ENCODE measurements at regions not wholly inside any gene's neighbourhood (a gene's known extent, or its start where the extent isn't known, plus 50 kb on each side); places are given as distances from the start of the nearest gene placed in this dataset.

DNA sequence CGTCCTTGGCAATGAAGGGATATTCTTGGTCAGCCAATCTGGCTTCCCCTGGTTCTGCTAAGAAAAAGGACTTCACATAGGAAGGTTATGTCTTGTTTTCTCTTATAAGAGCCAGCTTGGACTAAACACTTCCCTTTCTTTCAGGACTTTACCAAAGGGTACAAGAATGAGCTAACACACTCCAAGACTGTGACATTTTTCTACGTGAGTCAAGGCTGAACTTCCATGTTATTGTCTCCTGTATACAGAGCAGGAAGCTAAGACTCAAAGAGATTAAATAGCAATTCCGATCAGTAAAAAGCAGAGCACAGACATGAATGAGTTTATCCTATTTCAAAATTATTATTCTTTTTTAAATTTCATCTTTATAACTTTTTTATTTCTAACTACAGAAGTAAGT lies 63.3 kb upstream of the STT3B start:
- Histone ChIP-seq H2BK15ac (ENCODE audit: low read depth, low read length) (no peak overlapping the region), H4K8ac (replicated peaks; ENCODE audit: insufficient read length, low read depth, low read length) (no peak overlapping the region), H2BK120ac (ENCODE audit: low read depth, low read length, poor library complexity, severe bottlenecking) (no peak overlapping the region), H3K79me1 (ENCODE audit: insufficient read depth, low read depth, low read length, poor library complexity, severe bottlenecking) (no peaks in the 10 kb centered on the region), H3K56ac (ENCODE audit: insufficient read length, low read depth, low read length) (no peak overlapping the region), H3K23ac (ENCODE audit: insufficient read length, low read depth, low read length) (no peak overlapping the region), H2BK20ac (ENCODE audit: low read depth, low read length, poor library complexity, severe bottlenecking) (no peak overlapping the region), H3K18ac (ENCODE audit: insufficient read length, low read depth, low read length) (no peak overlapping the region), H3K4me2 (ENCODE audit: insufficient read depth, insufficient read length, low read length) (no peak overlapping the region), H2BK5ac (ENCODE audit: insufficient read length, low read length) (no peak overlapping the region), H2AK5ac (ENCODE audit: insufficient read length, low read length) (no peak overlapping the region), H3K23me2 (ENCODE audit: insufficient read length, low read depth, low read length, poor library complexity, severe bottlenecking) (no peaks in the 10 kb centered on the region), H3K27ac (ENCODE audit: insufficient read length, low read depth, low read length) (no peak overlapping the region), H3K9me3 (ENCODE audit: control insufficient read depth, low read depth, low read length) (no peaks in the 10 kb centered on the region), H3K79me2 (ENCODE audit: insufficient read depth, low read length) (no peaks in the 10 kb centered on the region), H3K4ac (ENCODE audit: low read depth, low read length) (no peak overlapping the region), H2BK12ac (ENCODE audit: insufficient read length, low read depth, low read length) (no peak overlapping the region), H2AFZ (ENCODE audit: low read length) (no peak overlapping the region), H3K4me1 (ENCODE audit: insufficient read depth, low read length) (no peaks in the 10 kb centered on the region; the same call in 1 of the 2 replicates), H4K20me1 (ENCODE audit: control insufficient read depth, insufficient read depth, insufficient read length) (no peaks in the 10 kb centered on the region), H4K5ac (ENCODE audit: insufficient read length, low read depth, low read length) (no peak overlapping the region), H3K27me3 (ENCODE audit: insufficient read depth, low read length) (no peaks in the 10 kb centered on the region), H4K91ac (ENCODE audit: insufficient read length, low read depth, low read length) (no peak overlapping the region), H3K9ac (ENCODE audit: extremely low read depth, insufficient read length, low read length) (no peak overlapping the region), H3T11ph (ENCODE audit: low read length) (no peak overlapping the region), H3K14ac (ENCODE audit: insufficient read depth, low read length) (no peak overlapping the region)
- Mint-ChIP-seq H3K27me3 (ENCODE audit: low read depth) (no peaks in the 10 kb centered on the region), H3K9me3 (no peaks in the 10 kb centered on the region), H3K4me3 (no peak overlapping the region), H3K36me3 (ENCODE audit: insufficient read depth in 1 of 3, low read depth in 3 of 3) (no peaks in the 10 kb centered on the region), H3K27ac (no peak overlapping the region), H3K4me1 (peaks cover 23% of the 10 kb centered on the region in 2 experiments)
- TF ChIP-seq, protein P1, sequence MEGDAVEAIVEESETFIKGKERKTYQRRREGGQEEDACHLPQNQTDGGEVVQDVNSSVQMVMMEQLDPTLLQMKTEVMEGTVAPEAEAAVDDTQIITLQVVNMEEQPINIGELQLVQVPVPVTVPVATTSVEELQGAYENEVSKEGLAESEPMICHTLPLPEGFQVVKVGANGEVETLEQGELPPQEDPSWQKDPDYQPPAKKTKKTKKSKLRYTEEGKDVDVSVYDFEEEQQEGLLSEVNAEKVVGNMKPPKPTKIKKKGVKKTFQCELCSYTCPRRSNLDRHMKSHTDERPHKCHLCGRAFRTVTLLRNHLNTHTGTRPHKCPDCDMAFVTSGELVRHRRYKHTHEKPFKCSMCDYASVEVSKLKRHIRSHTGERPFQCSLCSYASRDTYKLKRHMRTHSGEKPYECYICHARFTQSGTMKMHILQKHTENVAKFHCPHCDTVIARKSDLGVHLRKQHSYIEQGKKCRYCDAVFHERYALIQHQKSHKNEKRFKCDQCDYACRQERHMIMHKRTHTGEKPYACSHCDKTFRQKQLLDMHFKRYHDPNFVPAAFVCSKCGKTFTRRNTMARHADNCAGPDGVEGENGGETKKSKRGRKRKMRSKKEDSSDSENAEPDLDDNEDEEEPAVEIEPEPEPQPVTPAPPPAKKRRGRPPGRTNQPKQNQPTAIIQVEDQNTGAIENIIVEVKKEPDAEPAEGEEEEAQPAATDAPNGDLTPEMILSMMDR (conservative IDR thresholded peaks at IDR 0.05), result no peak
- no peak for DNase-seq
- WGBS (ENCODE audit: extremely low coverage, insufficient read length, low lambda C conversion rate), result no CpG with 5 or more reads among the region's 3 CpGs
